Neural cell (in vitro differentiated cells): ENCODE measurements at regions not wholly inside any gene's neighbourhood (a gene's known extent, or its start where the extent isn't known, plus 50 kb on each side); places are given as distances from the start of the nearest gene placed in this dataset.

Experiments
- CTCF ChIP-seq: fragments of 450-650 bp; IDR thresholded peaks from 2 replicates; pipeline ENCODE4 v1.5.1; 2014; ENCODE audit warnings: antibody characterized with exemption, mild to moderate bottlenecking, moderate library complexity; ENCODE audit not compliant: poor library complexity, severe bottlenecking
- EP300 ChIP-seq: fragments of 450-650 bp; conservative IDR thresholded peaks from 2 replicates; pipeline ENCODE4 v1.6.1; 2014; ENCODE audit warnings: antibody characterized with exemption, mild to moderate bottlenecking, moderate library complexity; ENCODE audit not compliant: poor library complexity, severe bottlenecking
- EZH2 ChIP-seq: fragments of 200-600, 300-800 bp; shearing (Covaris generic), sonication (generic); IDR thresholded peaks from 2 replicates; pipeline ENCODE4 v1.6.1; 2014; ENCODE audit warnings: antibody characterized with exemption, low read length, borderline replicate concordance, mild to moderate bottlenecking; ENCODE audit not compliant: insufficient read depth, poor library complexity, severe bottlenecking
- MXI1 ChIP-seq: fragments of 450-650 bp; conservative IDR thresholded peaks from 2 replicates; pipeline ENCODE4 v1.6.1; 2014; ENCODE audit warnings: antibody characterized with exemption, mild to moderate bottlenecking; ENCODE audit not compliant: poor library complexity, severe bottlenecking
- POLR2AphosphoS5 ChIP-seq: IDR thresholded peaks from 2 replicates; pipeline ENCODE4 v1.6.1; 2012
- RAD21 ChIP-seq: fragments of 450-650 bp; conservative IDR thresholded peaks from 2 replicates; pipeline ENCODE4 v1.6.1; 2014; ENCODE audit warnings: antibody characterized with exemption, mild to moderate bottlenecking, moderate library complexity
- REST ChIP-seq: IDR thresholded peaks from 2 replicates; pipeline ENCODE4 v1.6.1; 2012; ENCODE audit warnings: borderline replicate concordance
- SMC3 ChIP-seq: fragments of 450-650 bp; conservative IDR thresholded peaks from 2 replicates; pipeline ENCODE4 v1.6.1; 2014; ENCODE audit warnings: antibody characterized with exemption, mild to moderate bottlenecking, moderate library complexity; ENCODE audit not compliant: poor library complexity

DNA sequence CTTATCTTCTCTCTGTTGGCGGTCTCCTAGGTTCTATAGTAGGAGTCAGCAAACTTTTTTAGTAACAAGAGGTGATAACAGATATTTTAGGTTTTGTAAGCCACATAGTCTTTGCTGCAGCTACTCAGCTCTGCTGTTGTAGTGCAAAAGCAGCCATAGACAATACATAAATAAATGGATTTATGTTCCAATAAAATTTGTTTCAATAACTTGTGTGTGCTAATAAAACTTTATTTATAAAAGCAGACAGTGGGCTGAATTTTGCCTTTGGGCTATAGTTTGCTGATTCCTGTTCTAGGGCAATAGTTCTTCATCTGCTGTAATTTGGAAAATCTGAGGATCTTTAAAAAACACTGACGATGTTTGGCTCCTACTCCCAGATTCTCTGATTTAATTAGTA, 469.4 kb upstream of the TNC start:
- no peak for TF ChIP-seq CTCF
- no peak for TF ChIP-seq POLR2AphosphoS5
- TF ChIP-seq SMC3, result no peak
- no peak for TF ChIP-seq EZH2
- no peak for TF ChIP-seq RAD21
- no peak for TF ChIP-seq REST
- no peak for TF ChIP-seq EP300
- TF ChIP-seq MXI1, result no peak
